H1 (cell line): ENCODE measurements at regions not wholly inside any gene's neighbourhood (a gene's known extent, or its start where the extent isn't known, plus 50 kb on each side); places are given as distances from the start of the nearest gene placed in this dataset.

Experiments
- CTCF ChIA-PET: fragments of 300-600 bp; sonication (Branson Sonifier 250); formaldehyde crosslinking; loops from one replicate; lab custom pipeline; 2021; ENCODE audit not compliant: partially characterized antibody; lab: Charles Lee
- POLR2A ChIA-PET: fragments of 300-600 bp; sonication (Branson Sonifier 250); formaldehyde crosslinking; loops from one replicate; lab custom pipeline; 2021; ENCODE audit warnings: inconsistent platforms; ENCODE audit not compliant: partially characterized antibody; lab: Charles Lee
- DNase-seq, 2 experiments: peaks; one replicate each; pipeline versions ENCODE4 v3.0.0 to v3.0.0-alpha.2; 2010 to 2022; ENCODE audit warnings: low spot score in 2 of 2, low read depth in 1 of 2, mixed read lengths in 1 of 2
- FAIRE-seq: peaks from 2 replicates; lab custom pipeline; 2011; peaks lifted over from hg19 to GRCh38; lab: Jason Lieb, UNC
- H2AFZ ChIP-seq: 2 replicates; pipeline ENCODE4 v1.8.1; 2012; ENCODE audit warnings: low read length, inconsistent platforms
- H2AK5ac ChIP-seq: 2 replicates; pipeline ENCODE4 v1.6.1; 2013; ENCODE audit warnings: low read depth, low read length
- H2BK120ac ChIP-seq: replicated peaks from 2 replicates; pipeline ENCODE3; 2013; ENCODE audit warnings: low read depth, low read length, inconsistent platforms
- H2BK12ac ChIP-seq: 2 replicates; pipeline ENCODE4 v1.6.1; 2013; ENCODE audit warnings: low read depth, low read length
- H2BK15ac ChIP-seq: 2 replicates; pipeline ENCODE4 v1.6.1; 2013; ENCODE audit warnings: low read length
- H2BK20ac ChIP-seq: 2 replicates; pipeline ENCODE4 v1.6.1; 2013; ENCODE audit warnings: low read length
- H2BK5ac ChIP-seq: 2 replicates; pipeline ENCODE4 v1.6.1; 2013; ENCODE audit warnings: low read depth, low read length
- H3K14ac ChIP-seq: 2 replicates; pipeline ENCODE4 v1.6.1; 2013; ENCODE audit warnings: inconsistent platforms; ENCODE audit not compliant: insufficient read length
- H3K18ac ChIP-seq: 2 replicates; pipeline ENCODE4 v1.6.1; 2013; ENCODE audit warnings: low read length; ENCODE audit errors: extremely low read depth
- H3K23ac ChIP-seq: 2 replicates; pipeline ENCODE4 v1.6.1; 2013; ENCODE audit warnings: inconsistent platforms; ENCODE audit not compliant: insufficient read length
- H3K23me2 ChIP-seq: 2 replicates; pipeline ENCODE4 v1.6.1; 2013; ENCODE audit warnings: low read depth, low read length
- H3K27ac ChIP-seq: 2 replicates; pipeline ENCODE4 v1.6.1; 2011; ENCODE audit warnings: low read depth, low read length, inconsistent platforms
- H3K27me3 ChIP-seq, 4 experiments: replicated peaks in 1 of 4; 1 replicate in 1 of 4; 2 replicates in 3 of 4; pipeline versions ENCODE4 v1.6.1 to v1.8.1; 2011 to 2013; ENCODE audit warnings: low read length in 3 of 4, mild to moderate bottlenecking in 3 of 4, inconsistent platforms in 2 of 4, mixed read lengths in 2 of 4, moderate library complexity in 1 of 4; ENCODE audit not compliant: control insufficient read depth in 3 of 4, insufficient read depth in 3 of 4; ENCODE audit errors: extremely low read depth in 1 of 4
- H3K36me3 ChIP-seq, 4 experiments: 2 replicates each; pipeline versions ENCODE4 v1.6.1 to v1.8.1; 2011 to 2013; ENCODE audit warnings: mild to moderate bottlenecking in 4 of 4, low read length in 3 of 4, moderate library complexity in 2 of 4, control low read depth in 1 of 4, inconsistent platforms in 1 of 4; ENCODE audit not compliant: insufficient read depth in 4 of 4, control insufficient read depth in 2 of 4
- H3K4ac ChIP-seq: replicated peaks from 2 replicates; pipeline ENCODE3; 2013; ENCODE audit warnings: low read length, low read depth, mixed read lengths, inconsistent platforms; ENCODE audit not compliant: insufficient read length
- H3K4me1 ChIP-seq, 4 experiments: replicated peaks in 1 of 4; 1 replicate in 1 of 4; 2 replicates in 3 of 4; pipeline versions ENCODE4 v1.6.1 to v1.8.1; 2011 to 2013; ENCODE audit warnings: low read length in 3 of 4, inconsistent platforms in 2 of 4, mixed read lengths in 1 of 4; ENCODE audit not compliant: insufficient read depth in 4 of 4, control insufficient read depth in 3 of 4
- H3K4me2 ChIP-seq, 2 experiments: 2 replicates each; pipeline versions ENCODE4 v1.6.1 to v1.8.1; 2011 to 2013; ENCODE audit warnings: low read depth in 2 of 2, low read length in 2 of 2, control low read depth in 1 of 2, inconsistent platforms in 1 of 2, mild to moderate bottlenecking in 1 of 2; ENCODE audit not compliant: insufficient read depth in 1 of 2
- H3K4me3 ChIP-seq, 4 experiments: fragments of 200-600, 300-600 bp in 1 of 4; sonication (generic), shearing (Covaris generic), sonication (Bioruptor Twin) in 1 of 4; 2 replicates each; pipeline versions ENCODE4 v1.5.1 to v1.8.1; 2011 to 2016; ENCODE audit warnings: low read length in 4 of 4, low read depth in 3 of 4, control low read depth in 2 of 4, inconsistent platforms in 2 of 4, mild to moderate bottlenecking in 2 of 4, mixed read lengths in 1 of 4, moderate library complexity in 1 of 4; ENCODE audit not compliant: insufficient read depth in 2 of 4; ENCODE audit errors: extremely low read depth in 1 of 4
- H3K56ac ChIP-seq: replicated peaks from 2 replicates; pipeline ENCODE3; 2013; ENCODE audit warnings: low read depth, mild to moderate bottlenecking, mixed read lengths, low read length, inconsistent platforms; ENCODE audit not compliant: insufficient read length
- H3K79me1 ChIP-seq: 2 replicates; pipeline ENCODE4 v1.6.1; 2013; ENCODE audit warnings: low read depth, low read length, control low read depth
- H3K79me2 ChIP-seq, 2 experiments: 2 replicates each; pipeline versions ENCODE4 v1.6.1 to v1.8.1; 2012 to 2013; ENCODE audit warnings: low read length in 2 of 2, mild to moderate bottlenecking in 2 of 2, inconsistent platforms in 1 of 2; ENCODE audit not compliant: insufficient read depth in 2 of 2, control insufficient read depth in 1 of 2
- H3K9ac ChIP-seq, 4 experiments: replicated peaks in 1 of 4; 1 replicate in 1 of 4; 2 replicates in 3 of 4; pipeline versions ENCODE4 v1.6.1 to v1.8.1; 2011 to 2013; ENCODE audit warnings: low read depth in 3 of 4, low read length in 3 of 4, control low read depth in 2 of 4, mild to moderate bottlenecking in 2 of 4, moderate library complexity in 2 of 4, inconsistent platforms in 1 of 4; ENCODE audit errors: extremely low read depth in 1 of 4
- H3K9me3 ChIP-seq, 2 experiments: 2 replicates each; pipeline versions ENCODE4 v1.6.1 to v1.8.1; 2012 to 2013; ENCODE audit warnings: mild to moderate bottlenecking in 2 of 2, moderate library complexity in 2 of 2, control low read depth in 1 of 2, inconsistent platforms in 1 of 2, low read depth in 1 of 2, low read length in 1 of 2, mixed read lengths in 1 of 2; ENCODE audit not compliant: insufficient read depth in 2 of 2
- H4K20me1 ChIP-seq, 2 experiments: replicated peaks in 1 of 2; 2 replicates each; pipeline versions ENCODE3 to v1.8.1; 2011 to 2013; ENCODE audit warnings: inconsistent platforms in 2 of 2, low read length in 2 of 2, mild to moderate bottlenecking in 1 of 2; ENCODE audit not compliant: insufficient read depth in 2 of 2, control insufficient read depth in 1 of 2
- H4K5ac ChIP-seq: 2 replicates; pipeline ENCODE4 v1.6.1; 2013; ENCODE audit warnings: low read length, low read depth, mixed read lengths, inconsistent platforms; ENCODE audit not compliant: insufficient read length
- H4K8ac ChIP-seq: 2 replicates; pipeline ENCODE4 v1.8.0; 2013; ENCODE audit warnings: mild to moderate bottlenecking, moderate library complexity, low read length, inconsistent platforms; ENCODE audit not compliant: insufficient read depth; ENCODE audit errors: extremely low read depth
- H4K91ac ChIP-seq: replicated peaks from 2 replicates; pipeline ENCODE3; 2013; ENCODE audit warnings: low read length, mixed read lengths, inconsistent platforms; ENCODE audit not compliant: insufficient read length
- FOSL1 ChIP-seq: IDR thresholded peaks from 2 replicates; pipeline ENCODE4 v1.6.1; 2011; ENCODE audit warnings: mild to moderate bottlenecking, low read depth, low read length, moderate library complexity; ENCODE audit not compliant: insufficient read depth
- JUND ChIP-seq: IDR thresholded peaks from 2 replicates; pipeline ENCODE4 v1.6.1; 2011; ENCODE audit warnings: mild to moderate bottlenecking, improper control_type of control experiment, low read length
- KDM1A ChIP-seq: fragments of 200-600, 300-600 bp; sonication (generic); IDR thresholded peaks from 2 replicates; pipeline ENCODE4 v1.7.1; 2016; ENCODE audit warnings: mild to moderate bottlenecking, low read length, borderline replicate concordance
- KDM4A ChIP-seq: IDR thresholded peaks from one replicate; pipeline ENCODE4 v1.7.1; 2012; ENCODE audit warnings: low read depth, mild to moderate bottlenecking, moderate library complexity, low read length, inconsistent platforms; ENCODE audit not compliant: severe bottlenecking
- KDM5A ChIP-seq: fragments of 200-600 bp; IDR thresholded peaks from 2 replicates; pipeline ENCODE4 v1.7.1; 2012; ENCODE audit warnings: mild to moderate bottlenecking, low read length, inconsistent platforms, mixed read lengths
- MAX ChIP-seq: IDR thresholded peaks from 2 replicates; pipeline ENCODE4 v1.6.1; 2012; ENCODE audit warnings: inconsistent platforms
- POLR2AphosphoS5 ChIP-seq: IDR thresholded peaks from 2 replicates; pipeline ENCODE4 v1.6.1; 2011; ENCODE audit warnings: low read depth, low read length
- RAD21 ChIP-seq, 2 experiments: IDR thresholded peaks in 1 of 2; conservative IDR thresholded peaks in 1 of 2; 2 replicates each; pipeline ENCODE4 v1.6.1; 2011; ENCODE audit warnings: low read depth in 2 of 2, low read length in 2 of 2, improper control_type of control experiment in 1 of 2, inconsistent platforms in 1 of 2, mild to moderate bottlenecking in 1 of 2, moderate library complexity in 1 of 2
- RXRA ChIP-seq: IDR thresholded peaks from 2 replicates; pipeline ENCODE4 v1.6.1; 2011; ENCODE audit warnings: low read depth, mild to moderate bottlenecking, low read length, moderate library complexity; ENCODE audit not compliant: insufficient read depth
- SP4 ChIP-seq: IDR thresholded peaks from 2 replicates; pipeline ENCODE4 v1.6.1; 2012; ENCODE audit warnings: low read length, inconsistent platforms
- WGBS, 2 experiments: shearing (Covaris generic) in 1 of 2; methylation state at CpG; one replicate each; pipeline versions ENCODE4 v1.1.6 to v1.1.7; 2013 to 2015; ENCODE audit warnings: low lambda C conversion rate in 2 of 2, mixed read lengths in 2 of 2, inconsistent platforms in 1 of 2, low coverage in 1 of 2, missing lambda C conversion rate in 1 of 2; ENCODE audit not compliant: insufficient replicate concordance in 2 of 2, insufficient coverage in 1 of 2, insufficient read length in 1 of 2; ENCODE audit errors: extremely low coverage in 1 of 2, missing lambda C conversion rate in 1 of 2; 5-methylcytosine and 5-hydroxymethylcytosine counted together
- TF ChIP-seq, protein P1 (sequence below), 3 experiments: IDR thresholded peaks; 1 replicate in 2 of 3; 2 replicates in 1 of 3; pipeline versions ENCODE4 v1.5.1 to v1.6.1; 2011; ENCODE audit warnings: low read length in 3 of 3, mild to moderate bottlenecking in 3 of 3, inconsistent platforms in 2 of 3, low read depth in 1 of 3, moderate library complexity in 1 of 3; ENCODE audit not compliant: insufficient read depth in 1 of 3; ENCODE audit errors: control extremely low read depth in 1 of 3

DNA sequence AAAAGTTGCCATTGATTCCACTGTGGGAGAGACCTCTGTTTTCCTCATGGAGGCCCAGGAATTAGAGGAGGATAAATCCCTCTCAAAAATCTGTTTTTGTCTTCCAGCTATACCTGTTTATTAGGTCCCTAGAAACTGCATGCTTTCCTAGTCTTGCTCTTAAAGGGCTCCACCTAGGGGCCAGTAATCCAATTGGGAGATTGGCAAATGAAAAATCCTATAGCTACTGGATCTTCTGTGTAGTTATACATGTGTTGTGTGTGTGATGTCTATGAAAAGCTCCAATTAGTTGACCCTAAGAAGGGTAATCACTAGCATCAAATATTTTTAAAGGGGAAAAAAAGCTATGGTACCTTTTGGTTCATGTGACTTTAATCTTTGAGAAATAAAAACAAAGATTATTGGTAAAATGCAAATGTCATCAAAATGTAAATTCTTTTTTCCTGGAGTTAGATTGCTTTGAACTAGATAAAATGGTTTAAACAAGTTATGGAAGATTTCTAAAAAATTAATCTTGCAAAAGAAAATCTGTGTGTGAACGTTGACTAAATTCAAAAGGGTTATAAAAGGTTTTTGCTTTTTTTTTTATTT is 63.4 kb upstream of the C1QTNF9B start:
- FAIRE-seq (no peak), DNase-seq (no peak)
- no peak overlapping the region for H2BK5ac ChIP-seq
- H2BK20ac ChIP-seq: no peak overlapping the region
- H2AFZ ChIP-seq: peak overlapping the region; percentile 93
- no peak overlapping the region for H3K56ac ChIP-seq
- no peak overlapping the region for H4K91ac ChIP-seq
- no peaks in the 10 kb centered on the region for H3K36me3 ChIP-seq
- H4K5ac ChIP-seq: no peak overlapping the region
- H3K4ac ChIP-seq: no peak overlapping the region
- H3K4me3 ChIP-seq: no peak overlapping the region
- WGBS, 2 experiments: 65% methylated on average over 1 of the region's 1 CpG; no CpG with 5 or more reads in 1 of the 2 experiments
- H2BK12ac ChIP-seq: no peak overlapping the region
- TF ChIP-seq SP4: no peak
- no peak for TF ChIP-seq KDM5A
- no peak for TF ChIP-seq KDM1A
- no peak for TF ChIP-seq JUND
- TF ChIP-seq RXRA: no peak
- peak; percentile 67 to 68 for TF ChIP-seq RAD21 (IDR thresholded peaks at IDR 0.05 in 1 of 2, conservative IDR thresholded peaks at IDR 0.05 in 1 of 2; ENCODE audit: low read depth in 2 of 2, low read length in 2 of 2)
- TF ChIP-seq, protein P1, sequence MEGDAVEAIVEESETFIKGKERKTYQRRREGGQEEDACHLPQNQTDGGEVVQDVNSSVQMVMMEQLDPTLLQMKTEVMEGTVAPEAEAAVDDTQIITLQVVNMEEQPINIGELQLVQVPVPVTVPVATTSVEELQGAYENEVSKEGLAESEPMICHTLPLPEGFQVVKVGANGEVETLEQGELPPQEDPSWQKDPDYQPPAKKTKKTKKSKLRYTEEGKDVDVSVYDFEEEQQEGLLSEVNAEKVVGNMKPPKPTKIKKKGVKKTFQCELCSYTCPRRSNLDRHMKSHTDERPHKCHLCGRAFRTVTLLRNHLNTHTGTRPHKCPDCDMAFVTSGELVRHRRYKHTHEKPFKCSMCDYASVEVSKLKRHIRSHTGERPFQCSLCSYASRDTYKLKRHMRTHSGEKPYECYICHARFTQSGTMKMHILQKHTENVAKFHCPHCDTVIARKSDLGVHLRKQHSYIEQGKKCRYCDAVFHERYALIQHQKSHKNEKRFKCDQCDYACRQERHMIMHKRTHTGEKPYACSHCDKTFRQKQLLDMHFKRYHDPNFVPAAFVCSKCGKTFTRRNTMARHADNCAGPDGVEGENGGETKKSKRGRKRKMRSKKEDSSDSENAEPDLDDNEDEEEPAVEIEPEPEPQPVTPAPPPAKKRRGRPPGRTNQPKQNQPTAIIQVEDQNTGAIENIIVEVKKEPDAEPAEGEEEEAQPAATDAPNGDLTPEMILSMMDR (IDR thresholded peaks at IDR 0.05; ENCODE audit: control extremely low read depth in 1 of 3, insufficient read depth in 1 of 3, low read depth in 1 of 3, low read length in 3 of 3): peak in 2 of 3 experiments; percentile 50 to 65; a peak in 3 of 4 replicates
- TF ChIP-seq FOSL1: no peak
- TF ChIP-seq MAX: no peak
- no peak for TF ChIP-seq POLR2AphosphoS5
- no peak for TF ChIP-seq KDM4A
- TF ChIP-seq, all 59 proteins: peak for 2
- Histone ChIP-seq H3K4me2 (no peak overlapping the region), H3K9ac (no peak overlapping the region), H4K8ac (no peak overlapping the region), H3K4me1 (no peaks in the 10 kb centered on the region), H3K27ac (no peak overlapping the region), H3K9me3 (no peaks in the 10 kb centered on the region), H3K14ac (no peak overlapping the region), H2BK120ac (no peak overlapping the region), H3K23ac (no peak overlapping the region), H4K20me1 (no peaks in the 10 kb centered on the region), H2AK5ac (no peak overlapping the region), H3K79me1 (no peaks in the 10 kb centered on the region), H2BK15ac (no peak overlapping the region), H3K79me2 (no peaks in the 10 kb centered on the region), H3K23me2 (no peaks in the 10 kb centered on the region), H3K27me3 (no peaks in the 10 kb centered on the region), H3K18ac (no peak overlapping the region)
- CTCF ChIA-PET: interaction anchor here (0.6 to 6.0 kb wide), 35 partner anchors 8 to 1976 kb away, joined by 3 to 60 read pairs (median 4); partner anchors contain the start of gene MIPEP
- POLR2A ChIA-PET: interaction anchor here (0.6 kb wide), 1 partner anchor 285 kb away, joined by 5 read pairs; no protein-coding TSS in a partner anchor
